ENCODE measurements at regions not wholly inside any gene's neighbourhood (a gene's known extent, or its start where the extent isn't known, plus 50 kb on each side); places are given as distances from the start of the nearest gene placed in this dataset.

DNA sequence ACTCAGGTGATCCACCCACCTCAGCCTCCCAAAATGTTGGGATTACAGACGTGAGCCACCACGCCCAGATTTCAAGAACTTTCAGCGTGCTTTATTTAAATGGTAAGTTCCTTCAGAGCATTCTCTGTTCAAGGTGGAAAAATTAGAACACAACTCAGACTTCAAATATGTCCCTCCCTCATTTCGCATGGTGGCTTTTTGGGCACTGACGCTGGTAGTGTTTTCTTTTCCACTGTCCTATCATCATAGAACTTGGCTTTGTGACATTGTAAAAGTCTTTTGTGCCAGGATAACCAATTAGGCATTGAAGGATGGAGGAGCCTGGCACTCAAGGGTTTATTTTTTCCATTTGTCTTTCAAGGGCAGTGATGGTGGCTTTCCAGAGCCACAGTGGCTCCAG, 190.8 kb downstream of the NUAK1 start:
- TF ChIP-seq POLR2A (IDR thresholded peaks at IDR 0.05; ENCODE audit: low read length) (no peak), GATA1 (IDR thresholded peaks at IDR 0.05; ENCODE audit: low read depth, low read length) (no peak)

DNA sequence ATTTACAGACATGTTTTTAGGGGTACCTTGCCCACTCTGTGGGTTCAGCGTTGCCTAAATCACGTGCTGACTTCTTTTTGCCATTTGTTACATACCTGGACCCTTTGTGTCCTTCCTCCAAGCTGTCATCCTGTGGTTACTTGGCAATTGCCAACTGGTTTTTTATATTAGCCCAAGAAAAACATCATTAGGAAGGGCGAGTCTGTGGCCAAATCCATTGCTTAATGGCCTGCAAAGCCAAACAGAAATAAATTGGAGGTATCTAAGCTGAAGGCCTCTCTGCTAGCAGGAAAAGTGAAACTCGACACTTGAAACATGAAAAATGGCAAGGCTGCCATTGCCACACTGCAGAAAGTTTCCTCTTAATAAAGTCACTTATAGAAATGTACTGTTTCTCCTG, 190.4 kb downstream of the NUAK1 start:
- no peak for DNase-seq
- TF ChIP-seq GATA1 (IDR thresholded peaks at IDR 0.05; ENCODE audit: low read depth, low read length) (no peak), POLR2A (IDR thresholded peaks at IDR 0.05; ENCODE audit: low read length) (no peak)

More for the DNA sequence above, 190.8 kb downstream of the NUAK1 start:
- DNase-seq, result no peak

DNA sequence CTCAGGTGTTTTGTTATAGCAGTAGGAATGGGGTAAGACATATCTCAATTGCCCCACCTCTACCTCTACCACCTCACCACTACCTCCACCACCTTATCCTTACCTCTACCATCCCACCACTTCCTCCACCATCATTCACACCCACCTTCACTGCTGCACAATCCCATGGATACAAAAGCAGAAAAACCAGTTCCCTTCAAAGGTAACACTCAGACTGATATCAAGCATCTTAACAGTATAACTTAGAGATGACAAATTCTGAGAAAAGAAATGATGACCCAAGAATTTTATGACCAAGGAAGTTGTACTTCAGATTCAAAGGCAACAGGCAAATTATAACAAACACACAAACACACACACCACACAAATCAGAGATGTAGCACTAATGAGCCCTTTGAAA, 189.4 kb downstream of the NUAK1 start:
- TF ChIP-seq POLR2A (IDR thresholded peaks at IDR 0.05; ENCODE audit: low read length) (no peak), GATA1 (IDR thresholded peaks at IDR 0.05; ENCODE audit: low read depth, low read length) (no peak)
- DNase-seq, result no peak

DNA sequence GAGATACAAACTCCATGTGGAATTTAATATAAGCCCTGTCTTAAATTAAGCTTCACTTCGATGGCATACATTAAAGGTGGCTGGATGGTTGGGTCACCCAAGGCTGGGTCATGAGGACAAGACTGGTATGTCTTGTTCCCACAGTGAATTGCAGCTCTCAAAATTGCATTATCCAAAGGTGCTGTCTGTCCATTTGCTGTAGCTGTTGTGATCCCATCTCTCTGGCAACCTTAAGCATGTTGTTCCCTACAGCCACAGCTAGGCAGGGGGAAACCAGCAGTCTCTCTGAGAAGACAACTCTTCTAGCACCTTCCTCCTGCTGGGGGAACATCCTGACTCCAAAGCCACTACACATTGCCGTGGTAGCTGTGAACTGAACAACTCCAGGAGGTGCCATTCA, 187.0 kb downstream of the NUAK1 start:
- DNase-seq, result no peak
- TF ChIP-seq GATA1 (IDR thresholded peaks at IDR 0.05; ENCODE audit: low read depth, low read length), result no peak

DNA sequence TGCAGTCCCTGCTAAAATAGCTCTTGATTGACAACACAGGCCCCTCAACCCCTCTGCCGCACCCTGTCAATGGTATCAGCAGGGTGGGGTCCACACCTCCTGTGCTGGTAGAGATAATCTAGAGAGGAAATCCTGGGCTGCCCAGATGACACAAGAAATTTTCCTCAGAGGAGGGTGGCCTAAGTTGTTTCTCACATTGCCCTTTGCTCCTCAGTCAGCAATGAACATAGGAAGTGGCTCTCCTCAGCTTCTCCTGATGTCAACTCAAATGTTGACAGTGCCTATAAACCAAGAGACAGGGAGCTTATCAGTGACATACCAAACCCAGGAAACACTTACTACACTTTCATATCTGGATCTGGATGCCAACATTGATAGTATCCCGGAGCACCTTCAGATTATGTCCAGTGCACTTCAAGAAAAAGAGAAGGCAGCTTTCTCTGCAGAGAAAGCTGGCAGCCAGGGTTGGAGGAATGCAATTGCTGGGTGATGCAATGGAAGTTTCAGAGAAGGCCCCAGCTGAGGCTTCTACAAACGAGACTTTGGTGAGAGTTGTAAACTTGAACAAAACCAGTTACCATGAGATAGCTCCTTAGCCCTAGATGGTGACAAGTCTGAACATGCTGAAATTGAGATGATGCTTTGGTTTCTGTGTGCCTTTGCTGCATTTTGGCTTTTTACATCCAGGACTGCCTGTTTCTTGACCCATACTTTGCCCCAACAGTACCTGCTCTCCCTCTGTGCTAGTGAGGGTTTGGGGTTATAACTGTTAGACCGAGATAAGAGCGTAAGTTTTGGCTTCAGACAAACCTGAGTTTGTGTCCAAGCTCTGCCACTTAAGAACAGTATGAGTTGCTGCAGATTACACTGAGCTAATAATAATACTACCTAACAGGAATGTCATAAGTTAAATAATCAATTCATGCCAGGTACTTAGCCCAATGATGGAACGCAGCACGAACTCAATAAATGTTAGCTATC, 183.5 kb downstream of the NUAK1 start:
- DNase-seq, result peak; percentile 40 to 66
- no peak for TF ChIP-seq GATA1 (IDR thresholded peaks at IDR 0.05; ENCODE audit: low read depth, low read length)
- no peak for TF ChIP-seq POLR2A (IDR thresholded peaks at IDR 0.05; ENCODE audit: low read length)

DNA sequence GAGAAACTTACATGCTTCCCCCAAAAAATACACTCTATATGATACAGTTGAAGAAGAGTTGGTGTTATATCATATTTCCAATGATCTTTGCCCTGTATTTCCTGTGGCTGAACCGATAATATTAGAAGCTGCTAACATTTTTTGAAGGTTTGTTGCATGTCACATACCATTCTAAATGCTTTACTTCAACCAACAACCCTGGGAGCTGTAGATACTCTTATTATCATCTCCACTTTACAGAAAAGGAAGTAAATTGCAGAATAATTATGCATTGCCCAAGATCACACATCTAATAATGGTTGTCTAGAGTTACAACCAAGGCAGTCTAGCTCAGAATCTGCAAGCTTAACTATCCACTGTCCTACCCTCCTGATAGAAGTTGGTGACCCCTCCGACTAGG, 182.8 kb downstream of the NUAK1 start:
- TF ChIP-seq POLR2A (IDR thresholded peaks at IDR 0.05; ENCODE audit: low read length), result no peak
- TF ChIP-seq GATA1 (IDR thresholded peaks at IDR 0.05; ENCODE audit: low read depth, low read length), result no peak
- DNase-seq, result no peak

DNA sequence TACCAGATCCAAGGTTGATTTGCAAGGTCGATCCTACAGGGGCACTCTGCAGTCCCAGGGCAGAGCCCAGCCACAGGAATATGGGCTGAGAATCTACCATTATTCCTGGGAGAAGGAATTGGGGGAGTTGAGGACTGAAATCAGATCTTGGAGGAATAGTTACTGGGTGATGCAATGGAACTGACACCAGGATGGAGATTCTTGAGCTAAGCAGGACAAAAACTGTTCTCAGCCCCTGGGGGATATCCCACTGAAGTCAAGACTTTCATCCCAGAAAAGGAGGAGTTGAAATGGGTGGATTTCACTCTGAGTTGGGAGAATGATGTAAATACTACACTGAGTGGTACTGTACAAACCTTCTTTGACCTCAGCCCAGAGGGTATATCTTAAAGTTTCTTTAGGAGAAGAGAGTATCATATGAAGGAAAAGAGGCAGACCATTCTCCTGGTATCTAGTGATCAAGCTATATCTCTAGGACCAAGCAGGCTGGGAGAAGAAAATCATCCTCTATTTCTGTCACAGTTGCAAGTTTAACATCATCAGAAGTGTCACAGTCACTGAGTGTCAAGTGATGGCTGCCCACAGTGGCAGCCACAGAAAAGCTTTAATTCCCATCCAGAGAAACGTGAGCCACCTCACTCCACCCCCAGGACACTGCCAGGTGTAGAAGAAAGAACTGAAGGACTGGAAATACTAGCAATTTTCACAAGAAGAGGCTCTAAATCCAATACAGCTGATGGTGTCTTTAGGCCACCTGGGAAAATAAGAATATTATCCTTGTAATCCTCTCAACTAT, 181.9 kb downstream of the NUAK1 start:
- DNase-seq, result no peak

DNA sequence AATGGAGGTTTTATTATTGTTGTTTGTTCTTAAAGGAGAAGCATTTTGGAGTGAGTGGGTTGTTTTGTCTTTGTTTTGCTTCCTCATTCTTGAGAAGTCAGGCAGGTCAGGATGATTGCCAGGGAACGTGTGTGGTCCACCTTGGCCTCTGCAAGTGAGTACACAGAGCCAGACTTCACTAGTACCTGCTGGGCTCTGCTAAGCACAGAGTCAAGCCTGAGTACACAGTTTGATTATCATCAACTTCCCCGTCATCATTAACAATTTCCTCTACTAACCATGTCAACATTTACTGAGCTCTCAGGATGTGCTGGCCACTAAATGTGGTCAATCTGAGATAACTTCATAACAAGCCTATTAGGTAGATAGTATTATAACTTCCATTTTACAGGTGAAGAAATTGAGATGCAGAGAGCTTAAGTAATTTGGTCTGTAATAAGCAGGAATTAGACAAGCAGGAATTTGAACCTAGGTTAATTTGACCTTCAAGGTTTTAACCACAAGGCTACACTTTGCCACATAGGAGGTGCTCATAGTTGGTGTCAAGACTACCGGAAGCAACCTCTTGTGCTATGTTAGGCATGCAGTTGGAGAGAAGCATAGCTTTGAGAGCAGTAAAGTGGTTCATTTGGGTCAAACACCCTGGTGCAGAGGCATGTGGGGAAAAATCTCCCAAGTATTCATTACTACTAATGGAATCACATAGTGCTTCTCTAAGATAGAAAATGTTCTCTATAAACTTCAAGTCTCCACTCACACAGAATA, 178.3 kb downstream of the NUAK1 start:
- TF ChIP-seq POLR2A (IDR thresholded peaks at IDR 0.05; ENCODE audit: low read length) (no peak), GATA1 (IDR thresholded peaks at IDR 0.05; ENCODE audit: low read depth, low read length) (no peak)
- DNase-seq, result no peak

More for the DNA sequence above, 181.9 kb downstream of the NUAK1 start:
- TF ChIP-seq GATA1 (IDR thresholded peaks at IDR 0.05; ENCODE audit: low read depth, low read length) (no peak), POLR2A (IDR thresholded peaks at IDR 0.05; ENCODE audit: low read length) (no peak)

DNA sequence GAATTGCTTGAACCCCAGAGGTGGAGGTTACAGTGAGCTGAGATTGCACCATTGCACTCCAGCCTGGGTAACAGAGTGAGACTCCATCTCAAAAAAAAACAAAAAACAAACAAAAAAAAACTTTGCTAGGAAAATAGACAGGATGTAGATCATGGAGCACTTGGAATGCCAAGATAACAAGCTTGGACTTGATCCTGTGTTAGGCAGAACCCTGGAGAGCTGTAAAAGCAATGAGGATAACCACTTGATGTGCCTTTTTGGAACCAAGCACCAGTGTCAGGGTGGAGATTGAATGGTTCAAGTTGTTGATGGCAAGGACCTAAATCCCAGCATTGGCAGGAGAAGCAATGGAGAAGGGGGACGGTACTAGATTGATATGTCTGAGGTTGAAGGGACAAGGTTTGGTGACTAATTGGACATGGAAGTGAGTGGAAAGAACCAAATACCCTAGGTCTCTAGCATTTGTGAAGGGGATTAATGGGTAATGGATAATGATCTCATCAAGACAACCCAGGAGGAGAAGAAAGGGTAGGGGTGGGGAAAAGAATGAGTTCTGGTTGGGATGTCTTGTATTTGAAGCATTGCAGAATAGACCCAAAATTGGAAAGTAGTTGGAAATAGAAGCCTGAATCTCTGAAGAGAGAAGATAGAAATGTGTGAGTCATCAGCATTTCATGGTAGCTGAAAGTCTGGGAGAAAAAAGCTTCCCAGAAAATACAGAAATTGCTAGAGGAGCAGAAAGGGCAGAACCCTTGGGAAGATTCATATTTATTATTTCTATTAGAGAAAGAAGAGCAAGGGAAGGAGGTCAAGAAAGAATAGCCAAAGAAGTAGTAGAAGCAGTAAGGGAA, 176.7 kb downstream of the NUAK1 start:
- no peak for TF ChIP-seq GATA1 (IDR thresholded peaks at IDR 0.05; ENCODE audit: low read depth, low read length)
- no peak for TF ChIP-seq POLR2A (IDR thresholded peaks at IDR 0.05; ENCODE audit: low read length)
- DNase-seq, result no peak

DNA sequence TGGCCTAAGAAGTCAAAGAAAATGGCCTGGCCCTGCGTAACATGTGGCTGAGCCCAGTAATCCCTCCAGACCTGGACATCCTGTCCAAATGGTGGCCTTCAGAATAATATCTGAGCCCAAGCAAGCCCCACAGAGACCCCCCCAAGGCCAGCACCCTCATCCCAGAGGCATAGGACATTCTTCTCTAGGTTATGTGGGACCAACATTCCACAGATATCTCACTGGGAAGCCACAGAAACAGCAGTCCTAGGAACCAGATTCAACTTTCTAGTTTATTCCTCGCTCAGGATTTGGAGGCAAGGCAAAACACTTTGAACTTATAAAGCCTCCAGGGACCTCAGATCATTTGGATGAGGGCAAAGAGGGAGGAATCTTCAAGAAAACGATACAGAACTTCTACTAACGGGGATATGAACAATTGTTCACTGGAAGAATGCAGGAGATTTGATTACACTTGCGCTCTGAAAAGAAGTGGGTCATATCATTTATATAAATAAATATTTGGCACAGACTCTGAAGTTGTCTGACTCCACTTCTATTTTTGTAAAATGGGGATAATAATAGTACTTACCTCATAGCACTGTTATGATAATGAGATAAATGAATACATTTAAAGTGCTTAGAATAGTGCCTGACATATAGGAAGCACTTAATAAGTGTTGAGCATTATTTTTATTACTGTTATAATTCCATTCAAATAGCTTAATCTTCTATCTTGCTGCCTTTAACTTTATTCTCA, 171.5 kb downstream of the NUAK1 start:
- TF ChIP-seq POLR2A (IDR thresholded peaks at IDR 0.05; ENCODE audit: low read length) (no peak), GATA1 (IDR thresholded peaks at IDR 0.05; ENCODE audit: low read depth, low read length) (no peak)
- no peak for DNase-seq

DNA sequence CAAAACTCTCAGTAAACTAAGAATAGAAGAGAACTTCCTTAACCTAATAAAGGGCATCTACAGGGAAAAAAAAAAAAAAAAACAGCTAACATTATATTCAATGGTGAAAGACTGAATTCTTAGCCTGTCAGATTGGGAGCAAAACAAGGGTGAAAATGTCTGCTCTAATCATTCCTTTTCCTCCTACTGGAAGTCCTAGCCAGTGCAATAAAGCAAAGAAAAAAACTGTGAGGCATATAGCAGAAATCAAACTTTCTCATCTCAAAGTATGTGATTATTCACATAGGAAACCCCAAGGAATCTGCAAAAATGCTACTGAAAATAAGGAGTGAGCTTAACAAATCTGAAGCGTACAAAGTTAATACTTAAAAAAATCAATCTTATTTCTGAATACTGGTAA, 170.7 kb downstream of the NUAK1 start:
- no peak for DNase-seq
- TF ChIP-seq POLR2A (IDR thresholded peaks at IDR 0.05; ENCODE audit: low read length), result no peak
- no peak for TF ChIP-seq GATA1 (IDR thresholded peaks at IDR 0.05; ENCODE audit: low read depth, low read length)

DNA sequence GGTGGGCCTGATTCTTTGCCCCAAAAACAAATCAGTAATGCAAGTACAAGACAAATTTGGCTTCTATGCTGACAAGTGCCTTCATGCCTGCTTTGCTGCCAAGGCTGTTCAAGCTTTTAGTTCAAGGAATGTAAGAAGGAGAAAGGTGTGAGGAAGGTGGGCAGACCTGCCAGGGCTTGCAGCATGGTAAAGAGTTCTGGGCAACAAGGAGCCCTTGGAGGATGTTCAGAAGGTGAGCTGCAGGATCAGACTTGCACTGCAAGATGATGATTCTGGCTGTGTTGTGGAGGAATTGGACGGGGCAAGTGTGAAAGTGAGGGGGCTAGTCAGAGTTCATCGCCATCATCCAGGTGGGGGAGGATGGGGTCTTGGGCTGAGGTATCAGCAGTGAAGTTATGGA, 167.9 kb downstream of the NUAK1 start:
- DNase-seq, result no peak
- no peak for TF ChIP-seq POLR2A (IDR thresholded peaks at IDR 0.05; ENCODE audit: low read length)
- TF ChIP-seq GATA1 (IDR thresholded peaks at IDR 0.05; ENCODE audit: low read depth, low read length), result no peak

Measured in erythroblast (primary cell).